ENCODE measurements at regions not wholly inside any gene's neighbourhood (a gene's known extent, or its start where the extent isn't known, plus 50 kb on each side); places are given as distances from the start of the nearest gene placed in this dataset.

GRCh38 chr14:61146899-61147298 lies 134.2 kb downstream of the TMEM30B start:
- no peak for TF ChIP-seq BHLHE40 (IDR thresholded peaks at IDR 0.05; ENCODE audit: borderline replicate concordance)
- no peak for TF ChIP-seq HDGF (IDR thresholded peaks at IDR 0.05; ENCODE audit: borderline replicate concordance)
- TF ChIP-seq ELF4 (IDR thresholded peaks at IDR 0.05) = no peak
- no peak for TF ChIP-seq ARNT (IDR thresholded peaks at IDR 0.05)
- TF ChIP-seq SUZ12 (IDR thresholded peaks at IDR 0.05) = no peak
- no peak for TF ChIP-seq FOXM1 (IDR thresholded peaks at IDR 0.05; ENCODE audit: borderline replicate concordance)
- TF ChIP-seq SP1 (IDR thresholded peaks at IDR 0.05) = no peak
- TF ChIP-seq ZNF384 (IDR thresholded peaks at IDR 0.05) = no peak
- no peak for TF ChIP-seq L3MBTL2 (conservative IDR thresholded peaks at IDR 0.05)
- no peak for TF ChIP-seq LEF1 (IDR thresholded peaks at IDR 0.05; ENCODE audit: borderline replicate concordance)
- no peak for TF ChIP-seq FOXK2 (IDR thresholded peaks at IDR 0.05)
- no peak for TF ChIP-seq CTBP1 (IDR thresholded peaks at IDR 0.05; ENCODE audit: borderline replicate concordance)

All from HEK293T (cell line).